Tibial artery (tissue), 4 donors: ENCODE measurements at regions not wholly inside any gene's neighbourhood (a gene's known extent, or its start where the extent isn't known, plus 50 kb on each side); places are given as distances from the start of the nearest gene placed in this dataset.
A peak's percentile ranks its signal among the peaks of the same experiment; 100 is the strongest.

Source experiments
- DNase-seq, 2 donors: peaks; one replicate each; pipeline ENCODE4 v3.0.0-alpha.2; 2019
- H3K27ac ChIP-seq, 2 donors: fragments of 200-600 bp; sonication (generic) in 1 of 2; 1 replicate in 1 of 2; 2 replicates in 1 of 2; pipeline ENCODE4 v1.5.1; 2018 to 2019; ENCODE audit warnings: mild to moderate bottlenecking in 1 of 2
- H3K27me3 ChIP-seq, 2 donors: fragments of 200-600 bp; sonication (generic) in 1 of 2; one replicate each; pipeline versions ENCODE4 v1.5.1 to v1.6.0; 2016 to 2019
- H3K36me3 ChIP-seq, 3 donors: fragments of 200-600 bp; sonication (generic) in 2 of 3; one replicate each; pipeline ENCODE4 v1.5.1; 2016 to 2019; ENCODE audit warnings: mild to moderate bottlenecking in 2 of 3
- H3K4me1 ChIP-seq, 4 donors: fragments of 200-600 bp; sonication (generic) in 2 of 4; 1 replicate in 3 of 4; 2 replicates in 1 of 4; pipeline ENCODE4 v1.5.1; 2016 to 2019
- H3K4me3 ChIP-seq, 2 donors: fragments of 200-600 bp; sonication (generic) in 1 of 2; 1 replicate in 1 of 2; 2 replicates in 1 of 2; pipeline ENCODE4 v1.5.1; 2018 to 2019; ENCODE audit warnings: mild to moderate bottlenecking in 2 of 2
- H3K9me3 ChIP-seq, 3 donors: fragments of 200-600 bp; sonication (generic) in 1 of 3; one replicate each; pipeline ENCODE4 v1.5.1; 2016 to 2019
- intact Hi-C: fragments of 100-400 bp; cut with DNase I; formaldehyde crosslinking; loops from one replicate; pipeline ENCODE4 v1.15.0; 2023; ENCODE audit warnings: low total_unique reads
- TF ChIP-seq, protein P1 (sequence below), 2 experiments: fragments of 200-600 bp in 1 of 2; fragments of 450-650 bp in 1 of 2; IDR thresholded peaks; one replicate each; pipeline ENCODE4 v1.5.1; 2017 to 2019; ENCODE audit warnings: antibody characterized with exemption in 2 of 2, mild to moderate bottlenecking in 1 of 2, moderate library complexity in 1 of 2

DNA sequence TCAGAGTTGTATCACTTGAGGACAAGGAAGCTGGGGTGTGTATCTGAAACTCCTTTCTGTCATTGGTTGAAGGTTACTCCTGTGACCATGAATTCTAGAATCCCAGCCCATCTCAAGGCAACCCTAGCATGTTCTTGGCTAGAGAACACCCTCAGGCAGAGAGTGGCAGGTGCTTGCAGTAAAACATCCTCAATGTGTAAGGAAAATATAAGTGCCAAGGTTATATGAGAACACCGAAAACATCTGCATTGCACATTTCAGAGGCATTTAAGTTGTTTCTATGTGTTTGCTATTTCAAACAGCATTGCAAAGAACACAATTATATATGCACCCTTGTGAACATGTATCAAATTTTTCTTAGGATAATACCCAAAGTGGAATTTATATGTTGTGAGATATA, 471.9 kb downstream of the USP25 start:
- H3K4me3 ChIP-seq: no peak overlapping the region
- no peak overlapping the region for H3K27ac ChIP-seq
- H3K4me1 ChIP-seq: peaks cover 0 to 12% (median 0%) of the 10 kb centered on the region in 4 donors
- H3K9me3 ChIP-seq: no peaks in the 10 kb centered on the region
- intact Hi-C loops: no loop called here
- DNase-seq: no peak
- no peaks in the 10 kb centered on the region for H3K36me3 ChIP-seq
- TF ChIP-seq, protein P1, sequence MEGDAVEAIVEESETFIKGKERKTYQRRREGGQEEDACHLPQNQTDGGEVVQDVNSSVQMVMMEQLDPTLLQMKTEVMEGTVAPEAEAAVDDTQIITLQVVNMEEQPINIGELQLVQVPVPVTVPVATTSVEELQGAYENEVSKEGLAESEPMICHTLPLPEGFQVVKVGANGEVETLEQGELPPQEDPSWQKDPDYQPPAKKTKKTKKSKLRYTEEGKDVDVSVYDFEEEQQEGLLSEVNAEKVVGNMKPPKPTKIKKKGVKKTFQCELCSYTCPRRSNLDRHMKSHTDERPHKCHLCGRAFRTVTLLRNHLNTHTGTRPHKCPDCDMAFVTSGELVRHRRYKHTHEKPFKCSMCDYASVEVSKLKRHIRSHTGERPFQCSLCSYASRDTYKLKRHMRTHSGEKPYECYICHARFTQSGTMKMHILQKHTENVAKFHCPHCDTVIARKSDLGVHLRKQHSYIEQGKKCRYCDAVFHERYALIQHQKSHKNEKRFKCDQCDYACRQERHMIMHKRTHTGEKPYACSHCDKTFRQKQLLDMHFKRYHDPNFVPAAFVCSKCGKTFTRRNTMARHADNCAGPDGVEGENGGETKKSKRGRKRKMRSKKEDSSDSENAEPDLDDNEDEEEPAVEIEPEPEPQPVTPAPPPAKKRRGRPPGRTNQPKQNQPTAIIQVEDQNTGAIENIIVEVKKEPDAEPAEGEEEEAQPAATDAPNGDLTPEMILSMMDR (IDR thresholded peaks at IDR 0.05): no peak
- H3K27me3 ChIP-seq: no peaks in the 10 kb centered on the region

DNA sequence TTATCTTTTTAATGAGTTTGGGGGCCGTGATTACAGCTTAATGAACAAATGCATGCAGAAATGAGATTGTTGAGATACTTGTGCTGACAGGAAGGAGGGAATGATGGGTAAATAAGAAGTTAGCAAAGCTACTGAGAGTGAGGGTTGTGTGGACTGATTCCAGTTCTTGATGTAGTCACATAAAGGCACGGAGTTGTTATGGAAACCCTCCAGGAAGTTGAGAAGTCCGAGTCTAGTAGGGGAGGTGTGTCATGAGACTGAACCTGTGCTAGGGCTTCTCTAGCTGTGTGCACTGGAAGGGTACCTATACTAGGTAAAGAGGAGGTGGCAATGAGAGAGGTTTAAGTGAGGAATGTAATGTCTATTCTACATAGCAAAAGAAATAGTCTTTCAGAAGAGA, 475.7 kb downstream of the USP25 start:
- Histone ChIP-seq H3K27ac (no peak overlapping the region), H3K27me3 (no peaks in the 10 kb centered on the region), H3K4me3 (no peak overlapping the region), H3K4me1 (peaks cover 0 to 6% (median 0%) of the 10 kb centered on the region in 4 donors), H3K9me3 (no peaks in the 10 kb centered on the region), H3K36me3 (no peaks in the 10 kb centered on the region)
- no peak for DNase-seq
- TF ChIP-seq, protein P1 (IDR thresholded peaks at IDR 0.05): no peak
- intact Hi-C loops: no loop called here

DNA sequence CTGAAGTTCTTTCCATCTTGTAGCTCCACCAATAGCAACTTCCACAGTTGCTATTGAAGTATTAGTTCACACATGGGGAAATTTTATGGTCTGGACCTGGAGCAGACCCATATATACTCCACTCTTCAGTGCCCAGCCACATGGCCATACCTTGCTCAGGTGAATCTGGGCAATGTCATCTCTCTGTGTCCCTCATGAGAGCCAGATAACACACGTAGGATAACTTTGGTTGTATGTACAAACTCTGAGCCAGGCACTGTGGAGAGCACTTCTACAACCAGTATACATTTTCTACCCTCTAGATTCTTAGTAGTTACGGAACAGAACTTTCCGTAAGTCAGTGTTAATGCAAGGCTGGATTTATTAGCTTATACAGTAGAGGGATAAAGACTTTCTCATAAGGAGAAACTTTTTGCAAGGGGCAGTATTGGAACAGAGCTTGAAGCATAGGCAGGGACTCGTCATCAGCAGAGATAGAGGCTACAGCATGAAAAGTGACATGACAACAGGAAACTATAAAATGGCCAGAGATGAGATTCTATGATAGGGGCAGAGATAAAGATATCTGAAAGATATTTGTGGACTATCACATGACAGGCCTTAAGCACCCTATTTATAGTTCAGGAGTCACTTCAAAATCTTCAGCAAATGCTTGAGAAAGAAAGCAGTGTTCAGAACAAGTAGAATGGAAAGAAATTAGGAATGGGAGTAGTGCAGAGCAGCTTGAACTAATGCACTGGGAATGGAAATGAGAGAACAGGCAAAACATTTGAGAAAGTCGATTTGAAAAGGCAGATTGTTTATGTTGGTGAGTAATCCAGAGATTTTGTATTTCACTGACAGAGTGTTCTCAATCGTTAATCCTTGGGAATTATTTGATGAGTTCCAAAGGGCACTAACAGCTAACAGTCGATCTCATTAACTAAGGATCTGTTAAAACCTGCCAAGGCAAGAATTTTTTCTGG, 481.8 kb downstream of the USP25 start:
- no peaks in the 10 kb centered on the region for H3K9me3 ChIP-seq

DNA sequence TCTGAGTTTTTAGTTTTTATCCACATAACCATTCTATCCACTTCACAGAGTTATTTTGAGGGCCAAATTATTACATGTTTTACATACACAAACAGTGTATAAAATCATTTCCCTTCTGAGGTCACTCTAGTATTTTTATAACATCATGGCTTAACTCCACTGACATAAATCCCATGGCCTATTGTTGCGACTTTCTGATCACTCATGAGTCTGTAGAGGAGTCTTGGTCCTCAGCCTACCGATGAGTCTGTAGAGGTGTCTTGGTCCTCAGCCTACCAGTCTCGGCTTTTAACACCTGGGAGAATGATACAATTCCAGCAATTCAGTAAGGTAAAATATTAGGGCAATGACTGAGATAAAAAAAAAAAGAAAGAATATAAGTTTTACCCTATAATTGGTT, 483.7 kb downstream of the USP25 start:
- DNase-seq: no peak
- Histone ChIP-seq H3K27ac (peak overlapping the region in 1 of 2 donors; percentile 78), H3K27me3 (no peaks in the 10 kb centered on the region), H3K4me3 (no peak overlapping the region), H3K4me1 (peaks cover 0 to 67% (median 7%) of the 10 kb centered on the region in 4 donors), H3K9me3 (no peaks in the 10 kb centered on the region), H3K36me3 (no peaks in the 10 kb centered on the region)
- intact Hi-C loops: no loop called here
- TF ChIP-seq, protein P1 (IDR thresholded peaks at IDR 0.05): no peak

More for the DNA sequence above, 481.8 kb downstream of the USP25 start:
- Histone ChIP-seq H3K27ac (peak overlapping the region; percentile 60 to 78), H3K36me3 (no peaks in the 10 kb centered on the region), H3K4me3 (peak overlapping the region; percentile 15 to 34), H3K4me1 (peaks cover 0 to 56% (median 7%) of the 10 kb centered on the region in 4 donors), H3K27me3 (no peaks in the 10 kb centered on the region)
- DNase-seq: no peak
- TF ChIP-seq, protein P1 (IDR thresholded peaks at IDR 0.05): no peak
- intact Hi-C loops: no loop called here

DNA sequence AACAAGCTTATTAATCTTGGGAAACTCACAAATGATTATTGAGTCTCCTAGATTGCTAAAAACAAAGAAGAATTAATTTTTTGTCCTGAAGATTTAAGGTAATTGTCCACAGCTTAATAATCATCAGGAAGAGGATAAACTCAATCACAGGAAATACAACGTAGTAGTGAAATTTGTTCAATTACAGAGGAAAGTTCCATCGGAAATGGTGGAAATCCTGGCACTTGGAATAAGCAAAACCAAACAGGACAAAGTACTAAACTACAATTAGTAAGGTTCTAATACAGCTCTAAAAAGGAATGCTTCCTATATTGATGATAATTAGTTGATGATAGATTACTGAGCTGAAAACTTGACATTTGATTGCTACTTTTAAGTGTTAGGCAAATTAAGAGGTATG, 485.4 kb downstream of the USP25 start:
- Histone ChIP-seq H3K4me3 (no peak overlapping the region), H3K27me3 (no peaks in the 10 kb centered on the region), H3K36me3 (no peaks in the 10 kb centered on the region), H3K9me3 (no peaks in the 10 kb centered on the region), H3K27ac (peak overlapping the region; percentile 17 to 20), H3K4me1 (peaks cover 0 to 67% (median 7%) of the 10 kb centered on the region in 4 donors)
- TF ChIP-seq, protein P1 (IDR thresholded peaks at IDR 0.05): no peak
- intact Hi-C loops: no loop called here
- DNase-seq: no peak
